H9 (cell line): ENCODE measurements at regions not wholly inside any gene's neighbourhood (a gene's known extent, or its start where the extent isn't known, plus 50 kb on each side); places are given as distances from the start of the nearest gene placed in this dataset.

ENCODE experiments used
- DNase-seq: peaks from one replicate; pipeline ENCODE4 v3.0.0-alpha.2; 2017
- H2AFZ ChIP-seq: one replicate; pipeline ENCODE4 v1.6.1; 2013; ENCODE audit warnings: mild to moderate bottlenecking, low read length, control low read depth, moderate library complexity
- H2AK5ac ChIP-seq: 2 replicates; pipeline ENCODE4 v1.6.1; 2013; ENCODE audit warnings: low read length, control low read depth, mixed read lengths; ENCODE audit not compliant: insufficient read length
- H2BK120ac ChIP-seq: one replicate; pipeline ENCODE4 v1.6.1; 2013; ENCODE audit warnings: low read depth, mild to moderate bottlenecking, low read length, control low read depth, inconsistent platforms; ENCODE audit not compliant: poor library complexity, severe bottlenecking
- H2BK12ac ChIP-seq: 2 replicates; pipeline ENCODE4 v1.6.1; 2013; ENCODE audit warnings: low read length, control low read depth, mixed read lengths, low read depth; ENCODE audit not compliant: insufficient read length
- H2BK15ac ChIP-seq: 2 replicates; pipeline ENCODE4 v1.6.1; 2013; ENCODE audit warnings: low read depth, low read length, control low read depth
- H2BK20ac ChIP-seq: one replicate; pipeline ENCODE4 v1.6.1; 2013; ENCODE audit warnings: low read depth, mild to moderate bottlenecking, low read length, control low read depth, inconsistent platforms; ENCODE audit not compliant: poor library complexity, severe bottlenecking
- H2BK5ac ChIP-seq: 2 replicates; pipeline ENCODE4 v1.6.1; 2013; ENCODE audit warnings: low read length, control low read depth, mixed read lengths; ENCODE audit not compliant: insufficient read length
- H3K14ac ChIP-seq: 2 replicates; pipeline ENCODE4 v1.6.1; 2013; ENCODE audit warnings: low read length, control low read depth; ENCODE audit not compliant: insufficient read depth
- H3K18ac ChIP-seq: 2 replicates; pipeline ENCODE4 v1.6.1; 2013; ENCODE audit warnings: low read depth, mild to moderate bottlenecking, mixed read lengths, low read length, control low read depth; ENCODE audit not compliant: insufficient read length
- H3K23ac ChIP-seq: 2 replicates; pipeline ENCODE4 v1.6.1; 2013; ENCODE audit warnings: low read length, control low read depth, mixed read lengths, low read depth; ENCODE audit not compliant: insufficient read length
- H3K23me2 ChIP-seq: 2 replicates; pipeline ENCODE4 v1.6.1; 2013; ENCODE audit warnings: low read depth, mild to moderate bottlenecking, mixed read lengths, low read length, control low read depth; ENCODE audit not compliant: insufficient read length, poor library complexity, severe bottlenecking
- H3K27ac ChIP-seq: 2 replicates; pipeline ENCODE4 v1.5.1; 2013; ENCODE audit warnings: low read length, control low read depth, mixed read lengths, low read depth; ENCODE audit not compliant: insufficient read length
- H3K27me3 ChIP-seq: 2 replicates; pipeline ENCODE4 v1.6.1; 2013; ENCODE audit warnings: low read length, control low read depth, inconsistent platforms; ENCODE audit not compliant: insufficient read depth
- H3K4ac ChIP-seq: 2 replicates; pipeline ENCODE4 v1.6.1; 2013; ENCODE audit warnings: low read depth, mild to moderate bottlenecking, control low read depth, inconsistent platforms, low read length, moderate library complexity
- H3K4me1 ChIP-seq: 2 replicates; pipeline ENCODE4 v1.6.1; 2013; ENCODE audit warnings: low read length, control low read depth, inconsistent platforms; ENCODE audit not compliant: insufficient read depth
- H3K4me2 ChIP-seq: 2 replicates; pipeline ENCODE4 v1.6.1; 2013; ENCODE audit warnings: low read length, control low read depth, mixed read lengths; ENCODE audit not compliant: insufficient read length, insufficient read depth
- H3K56ac ChIP-seq: 2 replicates; pipeline ENCODE4 v1.6.1; 2013; ENCODE audit warnings: low read depth, mild to moderate bottlenecking, mixed read lengths, low read length, control low read depth; ENCODE audit not compliant: insufficient read length
- H3K79me1 ChIP-seq: 2 replicates; pipeline ENCODE4 v1.6.1; 2013; ENCODE audit warnings: low read depth, mild to moderate bottlenecking, moderate library complexity, low read length, control low read depth, inconsistent platforms; ENCODE audit not compliant: insufficient read depth, poor library complexity, severe bottlenecking
- H3K79me2 ChIP-seq: 2 replicates; pipeline ENCODE4 v1.6.1; 2013; ENCODE audit warnings: low read length, control low read depth, inconsistent platforms; ENCODE audit not compliant: insufficient read depth
- H3K9ac ChIP-seq: 2 replicates; pipeline ENCODE4 v1.6.1; 2013; ENCODE audit warnings: low read length, control low read depth, mixed read lengths; ENCODE audit not compliant: insufficient read length; ENCODE audit errors: extremely low read depth
- H3K9me3 ChIP-seq: one replicate; pipeline ENCODE4 v1.6.1; 2013; ENCODE audit warnings: low read depth, low read length, inconsistent platforms; ENCODE audit not compliant: control insufficient read depth
- H3T11ph ChIP-seq: one replicate; pipeline ENCODE4 v1.6.1; 2013; ENCODE audit warnings: mild to moderate bottlenecking, low read length, control low read depth, inconsistent platforms
- H4K20me1 ChIP-seq: one replicate; pipeline ENCODE4 v1.6.1; 2013; ENCODE audit not compliant: control insufficient read depth, insufficient read length, insufficient read depth
- H4K5ac ChIP-seq: 2 replicates; pipeline ENCODE4 v1.6.1; 2013; ENCODE audit warnings: low read depth, mild to moderate bottlenecking, mixed read lengths, low read length, control low read depth; ENCODE audit not compliant: insufficient read length
- H4K8ac ChIP-seq: replicated peaks from 2 replicates; pipeline ENCODE4 v1.6.1; 2013; ENCODE audit warnings: low read length, control low read depth, mixed read lengths, low read depth; ENCODE audit not compliant: insufficient read length
- H4K91ac ChIP-seq: 2 replicates; pipeline ENCODE4 v1.6.1; 2013; ENCODE audit warnings: low read depth, mild to moderate bottlenecking, moderate library complexity, mixed read lengths, low read length, control low read depth; ENCODE audit not compliant: insufficient read length
- H3K27ac Mint-ChIP-seq, 3 experiments: 2 replicates in 2 of 3; 3 replicates in 1 of 3; pipeline ENCODE4 v1.8.0; 2020 to 2021; ENCODE audit warnings: mixed read lengths in 3 of 3, mild to moderate bottlenecking in 1 of 3, moderate library complexity in 1 of 3
- H3K27me3 Mint-ChIP-seq: 2 replicates; pipeline ENCODE4 v1.8.0; 2021; ENCODE audit warnings: low read depth, mild to moderate bottlenecking, moderate library complexity, mixed read lengths
- H3K36me3 Mint-ChIP-seq, 3 experiments: 2 replicates in 2 of 3; 3 replicates in 1 of 3; pipeline ENCODE4 v1.8.0; 2020 to 2021; ENCODE audit warnings: low read depth in 3 of 3, mixed read lengths in 3 of 3; ENCODE audit not compliant: insufficient read depth in 1 of 3
- H3K4me1 Mint-ChIP-seq, 2 experiments: 2 replicates each; pipeline ENCODE4 v1.8.0; 2020; ENCODE audit warnings: mixed read lengths in 2 of 2
- H3K4me3 Mint-ChIP-seq, 2 experiments: 2 replicates in 1 of 2; 3 replicates in 1 of 2; pipeline ENCODE4 v1.8.0; 2020 to 2021; ENCODE audit warnings: mild to moderate bottlenecking in 2 of 2, mixed read lengths in 2 of 2, moderate library complexity in 1 of 2
- H3K9me3 Mint-ChIP-seq, 2 experiments: 2 replicates in 1 of 2; 3 replicates in 1 of 2; pipeline ENCODE4 v1.8.0; 2020; ENCODE audit warnings: mild to moderate bottlenecking in 2 of 2, mixed read lengths in 2 of 2, moderate library complexity in 1 of 2
- WGBS: extraction: QIAGEN DNeasy Blood & Tissue Kit; methylation state at CpG from one replicate; pipeline ENCODE4 v1.1.7; 2013; ENCODE audit warnings: missing lambda C conversion rate, low lambda C conversion rate, mixed read lengths; ENCODE audit not compliant: insufficient read length; ENCODE audit errors: extremely low coverage; 5-methylcytosine and 5-hydroxymethylcytosine counted together
- TF ChIP-seq, protein P1 (sequence below): fragments of 200-600 bp; sonication (generic); conservative IDR thresholded peaks from 3 replicates; pipeline ENCODE4 v1.8.0; 2021; ENCODE audit warnings: antibody characterized with exemption, mild to moderate bottlenecking

DNA sequence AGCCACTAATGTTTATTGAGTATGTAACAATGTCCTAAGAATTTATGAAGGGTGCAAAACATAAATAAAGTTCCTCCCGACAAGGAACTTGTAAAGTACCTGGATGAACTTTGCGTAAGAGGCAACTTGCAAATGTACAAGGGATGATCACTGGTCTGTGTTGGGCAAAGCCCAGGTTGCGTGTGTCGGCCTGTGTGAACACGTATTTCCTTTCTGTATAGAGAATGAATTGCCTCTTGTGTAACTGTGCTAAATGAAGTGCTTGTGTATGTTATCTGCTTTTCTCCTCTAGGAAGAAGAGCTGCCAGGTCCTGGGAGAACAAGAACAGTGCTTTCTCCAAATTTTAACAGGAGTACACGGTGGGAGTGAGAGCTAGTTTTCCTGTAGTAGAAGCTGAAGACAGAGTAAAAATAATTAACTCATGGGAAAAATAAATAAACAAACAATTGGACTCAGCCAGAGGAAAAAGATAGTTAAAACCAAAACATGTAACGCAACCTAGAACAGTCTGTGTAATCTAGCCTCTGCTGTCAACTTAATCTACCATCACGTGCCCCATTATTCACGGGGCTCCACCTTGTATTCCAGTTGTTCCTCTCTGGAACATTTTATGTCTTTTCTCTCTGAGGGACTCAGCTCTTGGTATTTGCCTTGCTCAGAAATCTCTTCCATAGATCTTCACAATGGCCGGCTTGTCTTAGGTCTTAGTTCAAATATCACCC lies 83.7 kb upstream of the RASGRP1 start:
- Mint-ChIP-seq H3K27ac (no peak overlapping the region), H3K4me1 (peaks cover 6 to 14% of the 10 kb centered on the region in 2 experiments), H3K27me3 (peaks cover 2% of the 10 kb centered on the region; the same call in 1 of the 2 replicates), H3K36me3 (peaks cover 0 to 1% (median 0%) of the 10 kb centered on the region in 3 experiments; a peak in 1 of 7 replicates), H3K4me3 (no peak overlapping the region), H3K9me3 (peaks cover 0 to 3% of the 10 kb centered on the region in 2 experiments; a peak in 2 of 5 replicates)
- Histone ChIP-seq H3K23me2 (no peaks in the 10 kb centered on the region), H4K8ac (no peak overlapping the region), H2BK15ac (no peak overlapping the region), H3K14ac (no peak overlapping the region), H3K9me3 (no peaks in the 10 kb centered on the region), H3K4me2 (no peak overlapping the region), H3T11ph (no peak overlapping the region), H2BK120ac (no peak overlapping the region), H2AK5ac (no peak overlapping the region), H3K4me1 (no peaks in the 10 kb centered on the region; the same call in 1 of the 2 replicates), H4K5ac (no peak overlapping the region), H3K4ac (no peak overlapping the region), H2BK12ac (no peak overlapping the region), H2BK5ac (no peak overlapping the region), H2AFZ (no peak overlapping the region), H2BK20ac (no peak overlapping the region), H3K79me2 (no peaks in the 10 kb centered on the region), H4K91ac (no peak overlapping the region), H3K23ac (no peak overlapping the region), H4K20me1 (no peaks in the 10 kb centered on the region), H3K9ac (no peak overlapping the region), H3K27me3 (no peaks in the 10 kb centered on the region), H3K27ac (no peak overlapping the region), H3K56ac (no peak overlapping the region), H3K79me1 (no peaks in the 10 kb centered on the region), H3K18ac (no peak overlapping the region)
- WGBS = no CpG with 5 or more reads among the region's 10 CpGs
- DNase-seq = no peak
- TF ChIP-seq, protein P1, sequence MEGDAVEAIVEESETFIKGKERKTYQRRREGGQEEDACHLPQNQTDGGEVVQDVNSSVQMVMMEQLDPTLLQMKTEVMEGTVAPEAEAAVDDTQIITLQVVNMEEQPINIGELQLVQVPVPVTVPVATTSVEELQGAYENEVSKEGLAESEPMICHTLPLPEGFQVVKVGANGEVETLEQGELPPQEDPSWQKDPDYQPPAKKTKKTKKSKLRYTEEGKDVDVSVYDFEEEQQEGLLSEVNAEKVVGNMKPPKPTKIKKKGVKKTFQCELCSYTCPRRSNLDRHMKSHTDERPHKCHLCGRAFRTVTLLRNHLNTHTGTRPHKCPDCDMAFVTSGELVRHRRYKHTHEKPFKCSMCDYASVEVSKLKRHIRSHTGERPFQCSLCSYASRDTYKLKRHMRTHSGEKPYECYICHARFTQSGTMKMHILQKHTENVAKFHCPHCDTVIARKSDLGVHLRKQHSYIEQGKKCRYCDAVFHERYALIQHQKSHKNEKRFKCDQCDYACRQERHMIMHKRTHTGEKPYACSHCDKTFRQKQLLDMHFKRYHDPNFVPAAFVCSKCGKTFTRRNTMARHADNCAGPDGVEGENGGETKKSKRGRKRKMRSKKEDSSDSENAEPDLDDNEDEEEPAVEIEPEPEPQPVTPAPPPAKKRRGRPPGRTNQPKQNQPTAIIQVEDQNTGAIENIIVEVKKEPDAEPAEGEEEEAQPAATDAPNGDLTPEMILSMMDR = no peak
